CD14-positive monocyte (primary cell): ENCODE measurements at regions not wholly inside any gene's neighbourhood (a gene's known extent, or its start where the extent isn't known, plus 50 kb on each side); places are given as distances from the start of the nearest gene placed in this dataset.

Source experiments
- DNase-seq, 3 donors: peaks; one replicate each; pipeline ENCODE4 v3.0.0-alpha.2; 2011 to 2022
- H2AFZ ChIP-seq: 2 replicates; pipeline ENCODE4 v1.6.0; 2012; ENCODE audit warnings: mild to moderate bottlenecking, low read depth, low read length, inconsistent platforms; ENCODE audit not compliant: insufficient read depth, poor library complexity, severe bottlenecking
- H3K27ac ChIP-seq, 2 donors: 1 replicate in 1 of 2; 2 replicates in 1 of 2; pipeline ENCODE4 v1.5.1; 2012 to 2013; ENCODE audit warnings: low read length in 2 of 2, control low read depth in 1 of 2, inconsistent platforms in 1 of 2, low read depth in 1 of 2, mild to moderate bottlenecking in 1 of 2
- H3K27me3 ChIP-seq, 2 donors: one replicate each; pipeline versions ENCODE4 v1.6.0 to v1.6.1; 2011 to 2013; ENCODE audit warnings: low read length in 2 of 2; ENCODE audit not compliant: control insufficient read depth in 2 of 2, insufficient read depth in 2 of 2
- H3K36me3 ChIP-seq, 2 donors: replicated peaks in 1 of 2; 1 replicate in 1 of 2; 2 replicates in 1 of 2; pipeline versions ENCODE4 v1.5.1 to v1.6.1; 2012 to 2013; ENCODE audit warnings: low read length in 2 of 2, control low read depth in 1 of 2, inconsistent platforms in 1 of 2, mild to moderate bottlenecking in 1 of 2; ENCODE audit not compliant: insufficient read depth in 2 of 2, control insufficient read depth in 1 of 2
- H3K4me1 ChIP-seq, 2 donors: 1 replicate in 1 of 2; 2 replicates in 1 of 2; pipeline versions ENCODE4 v1.5.1 to v1.6.1; 2012 to 2013; ENCODE audit warnings: low read length in 2 of 2, control low read depth in 1 of 2, inconsistent platforms in 1 of 2, mild to moderate bottlenecking in 1 of 2, moderate library complexity in 1 of 2; ENCODE audit not compliant: insufficient read depth in 2 of 2, control insufficient read depth in 1 of 2
- H3K4me2 ChIP-seq: replicated peaks from 2 replicates; pipeline ENCODE3; 2012; ENCODE audit warnings: low read length, moderate library complexity, mild to moderate bottlenecking; ENCODE audit not compliant: poor library complexity, severe bottlenecking; ENCODE audit errors: extremely low read depth
- H3K4me3 ChIP-seq, 3 experiments: fragments of 200-600 bp in 1 of 3; sonication (generic) in 1 of 3; replicated peaks in 1 of 3; 1 replicate in 2 of 3; 2 replicates in 1 of 3; pipeline ENCODE4 v1.5.1; 2011 to 2013; ENCODE audit warnings: low read length in 3 of 3, mild to moderate bottlenecking in 3 of 3, control low read depth in 2 of 3, low read depth in 2 of 3, inconsistent platforms in 1 of 3, moderate library complexity in 1 of 3
- H3K79me2 ChIP-seq: 2 replicates; pipeline ENCODE4 v1.6.0; 2012; ENCODE audit warnings: mild to moderate bottlenecking, control low read depth, inconsistent platforms, low read length, moderate library complexity; ENCODE audit not compliant: insufficient read depth
- H3K9ac ChIP-seq: 2 replicates; pipeline ENCODE4 v1.6.0; 2017; ENCODE audit warnings: low read length, mild to moderate bottlenecking; ENCODE audit not compliant: insufficient read depth, poor library complexity, severe bottlenecking
- H3K9me3 ChIP-seq, 2 donors: replicated peaks in 1 of 2; 1 replicate in 1 of 2; 2 replicates in 1 of 2; pipeline versions ENCODE4 v1.5.1 to v1.6.1; 2012 to 2013; ENCODE audit warnings: low read length in 2 of 2, control low read depth in 1 of 2; ENCODE audit not compliant: control insufficient read depth in 1 of 2, insufficient read depth in 1 of 2
- H4K20me1 ChIP-seq: 2 replicates; pipeline ENCODE4 v1.6.0; 2012; ENCODE audit warnings: mild to moderate bottlenecking, low read length, control low read depth, moderate library complexity; ENCODE audit not compliant: insufficient read depth
- H3K27ac Mint-ChIP-seq, 7 donors: one replicate each; pipeline ENCODE4 v1.8.0; 2020; ENCODE audit warnings: mild to moderate bottlenecking in 7 of 7, mixed read lengths in 7 of 7, moderate library complexity in 6 of 7, inconsistent platforms in 2 of 7
- H3K27me3 Mint-ChIP-seq, 3 donors: one replicate each; pipeline ENCODE4 v1.8.0; 2021 to 2022; ENCODE audit warnings: low read depth in 3 of 3, mild to moderate bottlenecking in 3 of 3, mixed read lengths in 3 of 3, moderate library complexity in 3 of 3, inconsistent platforms in 1 of 3
- H3K36me3 Mint-ChIP-seq, 2 donors: one replicate each; pipeline ENCODE4 v1.8.0; 2020; ENCODE audit warnings: mixed read lengths in 2 of 2, inconsistent platforms in 1 of 2, mild to moderate bottlenecking in 1 of 2
- H3K4me1 Mint-ChIP-seq: one replicate; pipeline ENCODE4 v1.8.0; 2020; ENCODE audit warnings: mild to moderate bottlenecking, mixed read lengths
- H3K4me3 Mint-ChIP-seq, 2 donors: one replicate each; pipeline ENCODE4 v1.8.0; 2020; ENCODE audit warnings: mild to moderate bottlenecking in 2 of 2, mixed read lengths in 2 of 2, moderate library complexity in 1 of 2
- H3K9me3 Mint-ChIP-seq, 7 donors: one replicate each; pipeline ENCODE4 v1.8.0; 2020 to 2022; ENCODE audit warnings: mixed read lengths in 7 of 7, mild to moderate bottlenecking in 6 of 7, moderate library complexity in 6 of 7, inconsistent platforms in 2 of 7
- CTCF ChIP-seq: fragments of 200-600 bp; IDR thresholded peaks from one replicate; pipeline ENCODE4 v1.8.0; 2022; ENCODE audit warnings: antibody characterized with exemption, mild to moderate bottlenecking
- WGBS: methylation state at CpG from one replicate; pipeline ENCODE4 v1.1.5; 2013; ENCODE audit warnings: missing lambda C conversion rate; ENCODE audit not compliant: insufficient coverage; 5-methylcytosine and 5-hydroxymethylcytosine counted together
- intact Hi-C, 2 donors: fragments of 100-400 bp; cut with micrococcal nuclease; formaldehyde crosslinking; loops; one replicate each; pipeline versions ENCODE4 v1.15.0 to v1.15.1; 2023

GRCh38 chr1:222285526-222285925 lies 262.4 kb downstream of the HHIPL2 start:
- peak; percentile 2 to 26 (median 18) for DNase-seq
- H3K4me1 Mint-ChIP-seq, result peaks cover 28% of the 10 kb centered on the region
- no peaks in the 10 kb centered on the region for H3K27me3 Mint-ChIP-seq
- Histone ChIP-seq H3K4me3 (no peak overlapping the region), H4K20me1 (no peaks in the 10 kb centered on the region), H3K4me1 (peaks cover 24 to 28% of the 10 kb centered on the region in 2 donors), H3K9me3 (no peaks in the 10 kb centered on the region), H2AFZ (no peak overlapping the region), H3K27ac (no peak overlapping the region), H3K9ac (no peak overlapping the region), H3K79me2 (no peaks in the 10 kb centered on the region), H3K36me3 (no peaks in the 10 kb centered on the region), H3K27me3 (no peaks in the 10 kb centered on the region), H3K4me2 (no peak overlapping the region)
- 8% methylated on average over 1 of the region's 1 CpG for WGBS
- no peak for TF ChIP-seq CTCF
- intact Hi-C loops, result no loop called here
- H3K27ac Mint-ChIP-seq, result peak overlapping the region in 3 of 7 donors; percentile 3 to 52 (median 18)
- peaks cover 0 to 3% (median 0%) of the 10 kb centered on the region in 7 donors for H3K9me3 Mint-ChIP-seq
- H3K36me3 Mint-ChIP-seq, result no peaks in the 10 kb centered on the region
- no peak overlapping the region for H3K4me3 Mint-ChIP-seq

- no peak overlapping the region for H3K27ac ChIP-seq
- Mint-ChIP-seq H3K36me3 (no peaks in the 10 kb centered on the region), H3K4me1 (peaks cover 28% of the 10 kb centered on the region), H3K27me3 (no peaks in the 10 kb centered on the region), H3K4me3 (no peak overlapping the region), H3K9me3 (peaks cover 0 to 3% (median 0%) of the 10 kb centered on the region in 7 donors), H3K27ac (no peak overlapping the region)
- no peak for DNase-seq
- TF ChIP-seq CTCF, result no peak
- no peaks in the 10 kb centered on the region for H3K36me3 ChIP-seq
- no peaks in the 10 kb centered on the region for H4K20me1 ChIP-seq
- H3K4me2 ChIP-seq, result no peak overlapping the region
- H3K4me3 ChIP-seq, result no peak overlapping the region
- no peak overlapping the region for H3K9ac ChIP-seq
- no peaks in the 10 kb centered on the region for H3K9me3 ChIP-seq
- H2AFZ ChIP-seq, result no peak overlapping the region
- no peaks in the 10 kb centered on the region for H3K27me3 ChIP-seq
- intact Hi-C loops, result no loop called here
- no peaks in the 10 kb centered on the region for H3K79me2 ChIP-seq
- H3K4me1 ChIP-seq, result peaks cover 24 to 28% of the 10 kb centered on the region in 2 donors
These were observed 263.4 kb downstream of the HHIPL2 start for GRCh38 chr1:222284466-222284865.
